ENCODE measurements at regions not wholly inside any gene's neighbourhood (a gene's known extent, or its start where the extent isn't known, plus 50 kb on each side); places are given as distances from the start of the nearest gene placed in this dataset.

GRCh38 chr18:56066524-56067213 is 478.7 kb upstream of the TCF4 start:
- no peak for DNase-seq

- DNase-seq: no peak
Observed at GRCh38 chr18:56065086-56065485, 477.1 kb upstream of the TCF4 start.

GRCh38 chr18:56062931-56063330 is 474.9 kb upstream of the TCF4 start:
- no peak for DNase-seq

- no peak for DNase-seq
Observed at GRCh38 chr18:56060967-56061541, 473.1 kb upstream of the TCF4 start.

- no peak for DNase-seq
Observed at GRCh38 chr18:56052202-56052601, 464.2 kb upstream of the TCF4 start.

- no peak for DNase-seq
Observed at GRCh38 chr18:56044239-56044638, 456.2 kb upstream of the TCF4 start.

- peak in 1 of 2 experiments; percentile 16 for DNase-seq
Observed at GRCh38 chr18:56043641-56044061, 455.7 kb upstream of the TCF4 start.

- no peak for DNase-seq
Observed at GRCh38 chr18:56042915-56043536, 455.0 kb upstream of the TCF4 start.

- peak; percentile 89 to 93 for DNase-seq
Observed at GRCh38 chr18:56038171-56039030, 450.4 kb upstream of the TCF4 start.

- peak; percentile 91 to 97 for DNase-seq
Observed at GRCh38 chr18:56036741-56037140, 448.7 kb upstream of the TCF4 start.

- DNase-seq: no peak
Observed at GRCh38 chr18:56035546-56035945, 447.6 kb upstream of the TCF4 start.

GRCh38 chr18:56034949-56035348 is 447.0 kb upstream of the TCF4 start:
- no peak for DNase-seq

GRCh38 chr18:56030060-56030459 is 442.1 kb upstream of the TCF4 start:
- DNase-seq: no peak

- DNase-seq: no peak
Observed at GRCh38 chr18:56028514-56028913, 440.5 kb upstream of the TCF4 start.

- DNase-seq: no peak
Observed at GRCh38 chr18:56026509-56026908, 438.5 kb upstream of the TCF4 start.

- DNase-seq: no peak
Observed at GRCh38 chr18:56021809-56022195, 433.8 kb upstream of the TCF4 start.

GRCh38 chr18:56021136-56021808 is 433.3 kb upstream of the TCF4 start:
- DNase-seq: no peak

GRCh38 chr18:56019908-56020307 is 431.9 kb upstream of the TCF4 start:
- no peak for DNase-seq

- DNase-seq: peak in 1 of 2 experiments; percentile 27
Observed at GRCh38 chr18:56019156-56019555, 431.2 kb upstream of the TCF4 start.

- DNase-seq: no peak
Observed at GRCh38 chr18:56009411-56009810, 421.4 kb upstream of the TCF4 start.

GRCh38 chr18:56003720-56004088 is 415.7 kb upstream of the TCF4 start:
- no peak for DNase-seq

GRCh38 chr18:56003009-56003719 is 415.2 kb upstream of the TCF4 start:
- no peak for DNase-seq

Measured in NCI-H446 (cell line).